Upper lobe of left lung (tissue), 4 donors: ENCODE measurements at regions not wholly inside any gene's neighbourhood (a gene's known extent, or its start where the extent isn't known, plus 50 kb on each side); places are given as distances from the start of the nearest gene placed in this dataset.

ENCODE experiments used
- CTCF ChIP-seq, 6 experiments: fragments of 450-650 bp in 4 of 6; fragments of 200-600 bp in 2 of 6; sonication (generic) in 2 of 6; IDR thresholded peaks; one replicate each; pipeline ENCODE4 v1.5.1; 2016 to 2019; ENCODE audit warnings: antibody characterized with exemption in 6 of 6
- EP300 ChIP-seq, 4 donors: sonication (generic); formaldehyde crosslinking; IDR thresholded peaks; one replicate each; pipeline ENCODE4 v1.5.1; 2017; ENCODE audit warnings: antibody characterized with exemption in 4 of 4, control low read depth in 2 of 4
- POLR2A ChIP-seq, 4 donors: fragments of 450-650 bp; IDR thresholded peaks; one replicate each; pipeline ENCODE4 v1.5.1; 2016 to 2017; ENCODE audit warnings: antibody characterized with exemption in 4 of 4, mild to moderate bottlenecking in 2 of 4
- POLR2AphosphoS5 ChIP-seq, 2 donors: sonication (generic); formaldehyde crosslinking; IDR thresholded peaks; one replicate each; pipeline ENCODE4 v1.5.1; 2017; ENCODE audit warnings: antibody characterized with exemption in 2 of 2

GRCh38 chr1:115924770-115925169 lies 51.5 kb upstream of the SLC22A15 start:
- TF ChIP-seq CTCF (IDR thresholded peaks at IDR 0.05) (no peak), POLR2A (IDR thresholded peaks at IDR 0.05) (no peak), EP300 (IDR thresholded peaks at IDR 0.05) (no peak), POLR2AphosphoS5 (IDR thresholded peaks at IDR 0.05) (no peak)
